ENCODE measurements at regions not wholly inside any gene's neighbourhood (a gene's known extent, or its start where the extent isn't known, plus 50 kb on each side); places are given as distances from the start of the nearest gene placed in this dataset.

- DNase-seq, result no peak
Measured at GRCh38 chr2:192267484-192267883, 72.8 kb upstream of the TMEFF2 start.

- no peak for DNase-seq
Measured at GRCh38 chr2:192265751-192266150, 71.0 kb upstream of the TMEFF2 start.

GRCh38 chr2:192254444-192254843 is 59.7 kb upstream of the TMEFF2 start:
- no peak for DNase-seq

GRCh38 chr2:192253692-192254091 is 59.0 kb upstream of the TMEFF2 start:
- DNase-seq, result no peak

- DNase-seq, result no peak
Measured at GRCh38 chr2:192250961-192251360, 56.2 kb upstream of the TMEFF2 start.

GRCh38 chr2:192247456-192247855 is 52.7 kb upstream of the TMEFF2 start:
- DNase-seq, result no peak

GRCh38 chr2:192246297-192246696 is 51.6 kb upstream of the TMEFF2 start:
- no peak for DNase-seq

GRCh38 chr2:192245329-192245728 is 50.6 kb upstream of the TMEFF2 start:
- no peak for DNase-seq
